ENCODE measurements at regions not wholly inside any gene's neighbourhood (a gene's known extent, or its start where the extent isn't known, plus 50 kb on each side); places are given as distances from the start of the nearest gene placed in this dataset.

GRCh38 chr4:120290553-120290952, 223.9 kb upstream of the MAD2L1 start:
- DNase-seq: no peak

- no peak for DNase-seq
Measured at GRCh38 chr4:120286813-120287212, 220.2 kb upstream of the MAD2L1 start.

GRCh38 chr4:120281581-120281980, 214.9 kb upstream of the MAD2L1 start:
- no peak for DNase-seq

- peak in 1 of 3 experiments; percentile 15 for DNase-seq
Measured at GRCh38 chr4:120277391-120277790, 210.7 kb upstream of the MAD2L1 start.

- no peak for DNase-seq
Measured at GRCh38 chr4:120266602-120267001, 200.0 kb upstream of the MAD2L1 start.

- DNase-seq: no peak
Measured at GRCh38 chr4:120263618-120264017, 197.0 kb upstream of the MAD2L1 start.

GRCh38 chr4:120261117-120261516, 194.5 kb upstream of the MAD2L1 start:
- no peak for DNase-seq

GRCh38 chr4:120256112-120256775, 189.6 kb upstream of the MAD2L1 start:
- peak; percentile 19 to 86 (median 68) for DNase-seq

GRCh38 chr4:120238277-120238973, 171.8 kb upstream of the MAD2L1 start:
- no peak for DNase-seq

- DNase-seq: no peak
Measured at GRCh38 chr4:120236873-120237272, 170.2 kb upstream of the MAD2L1 start.

- DNase-seq: no peak
Measured at GRCh38 chr4:120232050-120232449, 165.4 kb upstream of the MAD2L1 start.

- DNase-seq: no peak
Measured at GRCh38 chr4:120228086-120228485, 161.4 kb upstream of the MAD2L1 start.

GRCh38 chr4:120227554-120227953, 160.9 kb upstream of the MAD2L1 start:
- DNase-seq: no peak

GRCh38 chr4:120225527-120225926, 158.9 kb upstream of the MAD2L1 start:
- no peak for DNase-seq

GRCh38 chr4:120218981-120219380, 152.3 kb upstream of the MAD2L1 start:
- DNase-seq: no peak

- DNase-seq: no peak
Measured at GRCh38 chr4:120215350-120215749, 148.7 kb upstream of the MAD2L1 start.

- no peak for DNase-seq
Measured at GRCh38 chr4:120211408-120212015, 144.9 kb upstream of the MAD2L1 start.

GRCh38 chr4:120209706-120210105, 143.1 kb upstream of the MAD2L1 start:
- DNase-seq: no peak

- DNase-seq: no peak
Measured at GRCh38 chr4:120207021-120207420, 140.4 kb upstream of the MAD2L1 start.

GRCh38 chr4:120202222-120202621, 135.6 kb upstream of the MAD2L1 start:
- no peak for DNase-seq

- DNase-seq: peak in 1 of 3 experiments; percentile 48
Measured at GRCh38 chr4:120200573-120201110, 134.0 kb upstream of the MAD2L1 start.

- DNase-seq: no peak
Measured at GRCh38 chr4:120198411-120198810, 131.8 kb upstream of the MAD2L1 start.

GRCh38 chr4:120177603-120178002, 111.0 kb upstream of the MAD2L1 start:
- peak in 1 of 3 experiments; percentile 33 for DNase-seq

- DNase-seq: peak in 1 of 3 experiments; percentile 34
Measured at GRCh38 chr4:120175272-120175671, 108.6 kb upstream of the MAD2L1 start.

Measured in NCI-H1417 (cell line).